NCI-H2081 treated with DMSO at 0.1 percent for 48 hours (cell line): ENCODE measurements at regions not wholly inside any gene's neighbourhood (a gene's known extent, or its start where the extent isn't known, plus 50 kb on each side); places are given as distances from the start of the nearest gene placed in this dataset.
"Not testable (repeated sequence)": the region's sequence is repeated elsewhere in the genome, so short reads cannot be mapped to it uniquely, and the experiment has no call there.

ENCODE experiments used
- DNase-seq: peaks from one replicate; lab custom pipeline; 2025; lab: John Stamatoyannopoulos, UW

DNA sequence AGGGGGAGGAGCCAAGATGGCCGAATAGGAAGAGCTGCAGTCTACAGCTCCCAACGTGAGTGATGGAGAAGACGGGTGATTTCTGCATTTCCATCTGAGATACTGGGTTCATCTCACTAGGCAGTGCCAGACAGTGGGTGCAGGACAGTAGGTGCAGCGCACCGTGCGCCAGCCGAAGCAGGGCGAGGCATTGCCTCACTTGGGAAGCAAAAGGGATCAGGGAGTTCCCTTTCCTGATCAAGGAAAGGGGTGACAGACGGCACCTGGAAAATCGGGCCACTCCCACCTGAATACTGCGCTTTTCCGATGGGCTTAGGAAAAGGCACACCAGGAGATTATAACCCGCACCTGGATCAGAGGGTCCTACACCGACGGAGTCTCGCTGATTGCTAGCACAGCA is 121.1 kb upstream of the SESTD1 start:
- not testable (repeated sequence) for DNase-seq

GRCh38 chr2:179383975-179384374 is 119.3 kb upstream of the SESTD1 start:
- DNase-seq = no peak

- no peak for DNase-seq
Measured at GRCh38 chr2:179377296-179377695, 112.7 kb upstream of the SESTD1 start.

GRCh38 chr2:179376881-179377280 is 112.2 kb upstream of the SESTD1 start:
- DNase-seq = no peak

GRCh38 chr2:179373816-179374215 is 109.2 kb upstream of the SESTD1 start:
- DNase-seq = no peak

- not testable (repeated sequence) for DNase-seq
Measured at GRCh38 chr2:179365561-179365960, 100.9 kb upstream of the SESTD1 start.

GRCh38 chr2:179355881-179356280 is 91.2 kb upstream of the SESTD1 start:
- DNase-seq = no peak

DNA sequence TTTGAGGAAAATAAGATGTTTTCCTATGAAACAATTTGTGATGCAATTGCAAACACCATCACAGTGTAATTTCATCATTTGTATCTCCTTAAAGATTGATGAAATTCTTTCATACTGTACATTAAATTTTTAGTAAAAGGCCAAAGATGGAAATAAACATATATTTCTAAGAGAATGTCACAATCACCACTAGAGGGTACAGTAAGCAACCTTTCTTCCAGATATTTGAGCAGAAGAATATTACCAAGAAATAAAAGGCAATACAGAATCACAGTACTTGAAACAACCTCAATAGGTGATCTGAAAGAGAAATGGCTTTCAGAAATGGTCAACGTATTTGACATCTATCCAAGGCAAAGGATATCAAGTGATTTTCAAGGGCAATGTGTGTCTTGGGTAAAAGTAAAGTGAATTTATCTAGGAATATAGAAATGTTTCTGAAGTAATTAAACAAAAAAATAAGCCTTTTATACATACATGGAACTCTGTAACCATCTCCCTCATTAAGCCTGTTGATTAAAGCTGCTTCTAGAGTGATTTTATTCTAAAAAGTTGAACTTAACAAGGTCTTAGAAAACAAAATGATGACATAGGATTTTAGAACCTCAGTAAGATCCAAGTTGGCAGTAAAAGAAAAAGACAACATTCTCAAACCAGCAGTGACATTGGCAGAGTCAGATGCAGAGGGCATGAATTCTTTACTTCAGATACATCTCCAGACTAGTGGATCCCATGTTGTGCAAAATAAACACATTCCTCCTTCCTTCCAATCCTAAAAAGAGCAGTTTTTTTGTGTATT is 90.3 kb upstream of the SESTD1 start:
- DNase-seq = no peak

- no peak for DNase-seq
Measured at GRCh38 chr2:179354296-179354695, 89.7 kb upstream of the SESTD1 start.

DNA sequence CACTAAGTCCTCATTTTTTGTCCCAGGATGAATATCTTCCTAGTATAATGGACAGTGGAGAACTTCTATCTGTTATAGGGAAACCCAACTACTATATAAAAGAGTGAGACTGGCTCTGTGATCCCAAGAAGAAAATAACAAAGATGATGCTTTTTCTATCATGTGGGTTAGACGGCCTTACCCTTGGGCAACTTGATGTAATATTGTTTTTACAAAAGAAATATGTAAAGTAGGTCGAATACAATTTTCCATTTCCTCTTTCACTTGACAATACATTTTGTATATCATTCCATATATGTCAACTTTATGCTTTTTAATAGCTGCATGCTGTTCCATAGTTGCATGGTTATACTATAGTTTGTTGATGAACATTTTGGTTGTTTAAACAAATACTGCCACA is 87.5 kb upstream of the SESTD1 start:
- no peak for DNase-seq

DNA sequence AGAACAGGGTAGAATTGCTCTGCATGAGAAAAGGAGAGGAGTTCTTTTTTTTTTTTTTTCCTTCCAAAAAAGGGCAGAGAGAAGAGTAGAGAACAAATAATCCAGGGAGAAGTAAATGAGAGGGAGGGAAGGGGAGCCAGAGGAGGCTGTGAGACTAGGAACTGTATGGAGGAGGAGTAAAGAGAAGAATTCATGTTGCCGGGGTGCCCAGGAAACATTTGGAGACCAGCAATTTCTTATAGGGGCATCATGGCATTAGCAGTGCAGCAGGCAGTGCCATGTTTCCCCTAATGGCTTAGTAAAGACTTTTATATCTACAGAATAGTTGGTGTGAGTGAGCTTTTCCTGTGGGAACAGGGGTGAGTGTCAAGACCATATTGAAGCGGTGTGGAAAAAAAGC is 86.4 kb upstream of the SESTD1 start:
- DNase-seq = no peak

DNA sequence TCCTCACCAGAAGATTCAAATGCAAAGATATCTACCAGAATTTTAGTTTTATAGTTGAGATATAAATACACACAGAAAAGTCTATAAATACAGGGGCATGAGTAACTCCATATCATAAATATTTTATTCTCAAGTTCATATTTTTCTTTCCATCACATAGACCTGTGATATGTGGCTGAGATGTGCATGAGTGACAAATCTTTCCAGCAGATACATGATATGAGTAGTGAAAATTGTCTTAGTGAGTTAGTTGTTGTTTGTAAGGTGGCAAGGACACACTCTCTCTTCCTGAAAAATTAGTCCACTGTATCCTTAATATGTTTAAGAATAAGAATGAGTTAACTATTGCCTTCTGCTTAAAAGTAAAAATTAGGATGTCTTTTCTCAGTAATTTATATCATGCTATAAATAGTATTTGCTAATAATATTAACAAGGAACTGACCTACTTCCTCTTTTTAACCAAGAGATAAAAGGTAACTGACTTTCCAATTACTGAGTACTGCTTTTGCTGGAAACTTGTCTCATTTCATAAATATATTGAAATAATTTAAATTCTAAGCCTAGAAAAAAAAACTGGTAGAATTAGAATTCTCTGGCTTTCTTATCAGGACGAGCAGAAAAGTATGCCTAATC is 85.2 kb upstream of the SESTD1 start:
- DNase-seq = no peak

DNA sequence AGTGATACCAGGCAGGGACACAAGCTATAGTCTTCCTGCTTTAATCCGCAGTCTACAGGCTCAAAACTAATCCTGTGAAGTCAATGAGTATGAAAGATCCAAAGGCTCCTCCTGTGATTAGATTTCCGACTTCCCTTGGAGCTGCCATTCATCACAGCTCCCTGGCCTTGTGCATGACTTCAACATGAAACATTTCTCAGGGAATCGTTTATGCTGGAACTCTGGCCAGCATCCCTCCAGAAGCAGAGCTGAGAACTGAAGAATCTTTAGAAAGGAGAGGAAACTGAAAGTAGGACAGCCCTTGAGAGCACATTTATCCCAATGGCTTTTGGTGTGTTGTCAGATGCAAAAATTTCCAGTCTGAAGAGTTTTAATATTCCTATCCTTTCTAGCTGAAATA is 84.3 kb upstream of the SESTD1 start:
- no peak for DNase-seq

DNA sequence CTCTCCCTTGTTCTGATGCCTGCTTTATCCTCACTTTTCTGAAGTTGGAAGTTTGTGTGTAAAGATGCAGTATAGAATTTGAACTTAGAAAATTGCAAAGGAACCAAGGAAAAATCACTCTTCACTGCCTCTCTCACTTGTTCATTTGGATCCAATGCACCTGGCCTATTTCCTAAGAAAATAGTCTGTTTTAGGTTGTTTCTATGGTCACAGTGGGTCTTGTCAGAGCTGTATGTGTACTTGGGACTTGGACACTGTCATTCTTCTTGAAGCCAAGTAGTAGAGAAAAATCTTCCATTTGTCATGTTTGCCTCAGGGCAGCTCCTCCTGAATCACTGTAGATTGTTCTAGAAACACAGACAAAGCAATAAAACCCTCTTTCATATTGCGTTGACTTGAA is 80.3 kb upstream of the SESTD1 start:
- DNase-seq = no peak

DNA sequence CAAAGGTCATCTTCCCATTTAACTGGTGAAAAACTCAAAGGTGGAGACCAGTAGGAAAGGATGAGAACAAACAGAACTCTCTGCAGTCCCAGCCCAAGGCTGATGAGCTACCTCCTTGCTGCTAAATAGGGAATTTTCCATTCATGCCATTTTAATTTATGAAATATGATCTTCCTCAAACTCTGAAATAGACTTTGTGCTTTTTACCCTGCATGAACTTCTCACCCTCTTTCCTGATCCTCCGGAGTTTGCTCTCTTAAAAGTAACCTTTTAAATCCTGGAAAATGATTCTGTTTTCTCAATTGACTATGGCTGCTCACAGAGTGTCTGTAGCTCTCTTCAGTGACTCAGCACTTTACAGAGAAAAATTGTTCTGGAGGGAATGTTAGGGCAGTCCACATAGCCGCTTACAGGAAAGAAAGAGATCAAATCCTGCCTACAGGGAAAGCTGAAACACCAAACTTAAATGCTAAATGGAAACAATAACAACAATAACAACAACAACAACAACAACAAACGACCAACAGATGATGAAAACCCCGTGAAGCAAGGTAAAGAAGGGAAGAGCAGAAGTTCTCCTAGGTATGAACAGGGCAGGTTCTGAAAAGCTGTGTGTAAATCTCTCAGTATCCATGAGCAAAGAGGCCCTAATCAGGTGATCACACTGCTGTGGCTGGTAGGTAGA is 79.8 kb upstream of the SESTD1 start:
- no peak for DNase-seq

DNA sequence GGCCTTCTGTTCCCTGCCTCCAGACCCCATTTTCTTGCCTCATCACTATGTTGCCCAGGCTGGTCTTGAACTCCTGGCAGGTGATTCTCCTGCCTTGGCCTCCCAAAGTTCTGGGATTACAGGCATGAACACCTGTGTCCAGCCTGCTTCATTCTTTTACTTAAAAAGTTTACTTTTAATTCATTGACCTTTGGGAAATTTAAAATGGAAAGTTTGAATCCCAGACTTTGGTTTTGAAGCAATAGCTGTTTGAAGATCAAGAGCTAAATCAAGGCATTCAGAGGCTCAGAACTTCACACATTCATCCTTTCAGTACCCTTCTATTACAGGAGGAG is 79.3 kb upstream of the SESTD1 start:
- DNase-seq = no peak

GRCh38 chr2:179341152-179341866 is 76.7 kb upstream of the SESTD1 start:
- no peak for DNase-seq

DNA sequence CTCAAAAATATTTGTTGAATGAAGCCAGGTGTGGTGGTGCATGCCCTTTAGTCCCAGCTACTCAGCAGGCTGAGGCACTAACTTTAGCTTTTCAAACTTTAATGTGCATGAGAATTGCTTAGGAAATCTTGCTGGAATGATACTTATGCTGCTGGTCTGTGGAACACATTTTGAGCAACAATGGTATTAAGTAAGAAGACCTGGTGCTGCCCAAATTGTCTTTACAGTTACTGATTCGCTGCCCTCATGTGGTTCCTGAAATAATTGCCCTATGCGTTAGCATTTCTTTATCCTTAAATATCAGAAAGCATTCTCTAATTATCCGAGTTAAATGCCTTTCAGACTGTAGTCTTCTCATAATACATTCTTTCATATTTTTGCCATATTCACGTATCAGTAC is 76.0 kb upstream of the SESTD1 start:
- peak; percentile 5 for DNase-seq

- no peak for DNase-seq
Measured at GRCh38 chr2:179338681-179339080, 74.0 kb upstream of the SESTD1 start.

DNA sequence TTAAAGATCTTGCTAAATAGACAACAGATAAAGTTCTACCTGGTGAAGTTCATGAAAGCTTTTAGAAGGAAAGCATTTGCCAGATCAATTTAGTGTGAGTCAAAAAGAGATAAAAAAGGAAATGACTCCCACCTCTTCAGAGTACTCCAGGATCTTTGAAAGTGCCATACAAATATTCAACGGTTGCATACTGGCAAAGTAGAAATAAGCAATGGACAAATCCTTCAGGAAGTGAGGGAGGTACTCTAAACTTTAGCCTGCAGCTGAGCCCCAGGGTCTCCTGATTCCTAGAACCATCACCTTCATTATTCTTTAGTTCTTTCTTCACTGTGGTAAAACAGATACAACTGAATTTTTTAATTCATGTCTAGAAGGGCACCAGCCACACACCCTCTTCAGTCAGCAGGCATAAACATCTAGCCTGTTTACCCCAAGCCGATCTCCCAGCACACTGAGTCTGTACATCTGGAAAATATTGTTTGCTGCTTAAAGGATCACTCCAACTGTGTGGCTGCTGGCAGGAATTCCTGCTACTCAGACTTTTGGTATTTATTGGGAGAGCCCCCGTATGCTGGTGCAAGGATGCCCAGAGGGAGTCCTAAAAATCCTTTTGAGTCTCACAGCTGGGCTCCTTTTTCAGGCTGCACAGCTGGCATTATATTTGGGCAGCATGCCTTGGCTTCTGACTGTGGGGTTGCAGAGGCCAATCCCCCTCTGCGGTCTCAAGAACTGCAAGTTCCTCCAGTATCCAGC is 72.3 kb upstream of the SESTD1 start:
- DNase-seq = no peak

DNA sequence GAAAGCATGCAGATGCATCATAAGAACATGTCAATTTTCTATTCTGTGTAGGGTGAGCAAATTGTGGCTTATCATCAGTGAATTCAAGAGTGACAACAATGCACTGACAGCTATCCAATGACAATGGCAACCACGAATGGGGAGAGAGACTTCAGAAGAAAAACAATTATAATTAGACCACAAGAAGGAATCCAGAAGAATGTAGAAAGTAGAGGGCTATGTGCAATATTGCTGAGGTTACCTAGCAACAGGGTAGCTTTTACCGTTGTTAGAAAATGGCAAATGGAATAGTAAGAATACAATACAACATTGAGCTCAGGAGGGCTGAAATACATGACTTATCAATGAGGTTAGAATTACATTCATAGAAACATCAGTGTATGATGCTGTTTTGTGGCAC is 71.1 kb upstream of the SESTD1 start:
- no peak for DNase-seq

GRCh38 chr2:179332903-179333302 is 68.3 kb upstream of the SESTD1 start:
- no peak for DNase-seq
